ENCODE measurements at regions not wholly inside any gene's neighbourhood (a gene's known extent, or its start where the extent isn't known, plus 50 kb on each side); places are given as distances from the start of the nearest gene placed in this dataset.
"Not testable (repeated sequence)": the region's sequence is repeated elsewhere in the genome, so short reads cannot be mapped to it uniquely, and the experiment has no call there.

DNA sequence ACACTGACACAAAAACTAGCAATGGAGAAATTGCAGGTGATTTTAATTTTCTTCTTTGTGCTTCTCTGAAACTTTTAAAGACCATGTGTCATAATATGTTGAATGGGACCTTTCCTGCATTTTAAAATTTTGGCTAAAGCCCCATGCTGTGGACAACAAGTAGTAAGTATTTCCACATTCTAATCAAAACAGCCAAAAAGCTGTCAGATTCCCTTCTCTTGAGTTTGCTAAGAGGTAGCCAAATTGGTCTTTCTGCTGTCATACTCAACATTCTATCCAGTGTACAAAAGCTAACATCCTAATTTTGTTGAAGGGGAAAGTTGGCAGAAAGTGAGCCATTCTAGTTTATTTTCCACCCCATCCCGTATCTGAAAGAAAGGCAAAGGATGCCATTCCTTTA, 447.6 kb downstream of the TFEC start:
- H3K9me3 ChIP-seq (ENCODE audit: control insufficient read depth, insufficient read depth, low read length) = no peaks in the 10 kb centered on the region
- H3K36me3 ChIP-seq (ENCODE audit: control insufficient read depth, insufficient read depth, low read length) = no peaks in the 10 kb centered on the region
- H3K4me3 ChIP-seq (ENCODE audit: low read depth, low read length) = no peak overlapping the region
- H3K27me3 ChIP-seq (ENCODE audit: control insufficient read depth, insufficient read depth, low read length) = no peaks in the 10 kb centered on the region
- no peak overlapping the region for H3K9ac ChIP-seq (ENCODE audit: low read depth, low read length)
- H3K4me1 ChIP-seq (ENCODE audit: control insufficient read depth, insufficient read depth, low read length) = no peaks in the 10 kb centered on the region

DNA sequence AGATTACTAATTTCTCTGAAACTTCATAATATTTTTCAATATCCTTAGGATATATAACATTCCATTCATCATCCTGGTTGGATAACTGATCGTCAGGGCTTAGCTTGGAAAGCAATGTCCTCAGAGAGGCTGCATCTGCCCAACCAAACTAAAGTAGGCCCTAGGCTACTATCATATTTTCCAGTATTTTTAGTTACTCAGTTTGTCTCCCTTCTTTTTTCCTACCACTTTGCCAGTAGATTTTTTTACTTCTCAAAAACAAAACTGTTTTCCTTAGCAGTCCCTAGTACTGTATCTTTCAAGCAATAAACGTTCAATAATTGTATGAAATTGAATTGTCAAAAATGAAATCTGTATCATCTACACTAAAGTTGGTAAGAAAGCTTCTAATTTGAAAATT, 452.0 kb downstream of the TFEC start:
- no peaks in the 10 kb centered on the region for H3K4me1 ChIP-seq (ENCODE audit: control insufficient read depth, insufficient read depth, low read length)
- no peaks in the 10 kb centered on the region for H3K27me3 ChIP-seq (ENCODE audit: control insufficient read depth, insufficient read depth, low read length)
- H3K9ac ChIP-seq (ENCODE audit: low read depth, low read length) = no peak overlapping the region
- H3K4me3 ChIP-seq (ENCODE audit: low read depth, low read length) = no peak overlapping the region
- no peaks in the 10 kb centered on the region for H3K9me3 ChIP-seq (ENCODE audit: control insufficient read depth, insufficient read depth, low read length)
- no peaks in the 10 kb centered on the region for H3K36me3 ChIP-seq (ENCODE audit: control insufficient read depth, insufficient read depth, low read length)

DNA sequence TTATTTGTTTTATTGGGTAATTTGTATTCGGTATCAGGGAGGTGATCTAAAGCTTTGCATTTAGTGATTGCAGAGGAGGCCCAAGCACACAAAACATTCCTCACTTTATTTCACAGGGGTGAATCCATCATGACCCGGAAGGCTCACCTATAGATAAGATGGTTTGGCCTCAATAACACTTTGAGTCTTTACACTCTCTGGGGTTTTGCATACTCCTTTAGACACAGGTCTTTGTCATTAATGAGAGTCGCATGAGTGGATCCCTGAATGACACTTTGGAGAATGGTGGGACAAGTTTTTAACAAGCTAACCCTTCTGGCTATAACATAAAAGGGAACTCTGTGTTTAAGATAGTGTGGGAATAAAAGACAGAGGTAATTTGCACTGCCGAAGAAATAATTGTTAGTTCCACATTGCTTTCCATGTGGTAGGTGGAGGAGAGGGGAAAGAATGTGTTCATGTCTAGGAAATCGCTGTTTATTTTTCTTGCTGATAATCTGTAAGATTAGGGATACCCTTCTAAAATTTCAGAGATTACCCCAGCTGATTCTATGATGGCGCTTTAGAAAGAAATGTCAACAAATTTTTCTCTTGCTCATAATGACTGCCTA, 455.8 kb downstream of the TFEC start:
- no peaks in the 10 kb centered on the region for H3K4me1 ChIP-seq (ENCODE audit: control insufficient read depth, insufficient read depth, low read length)
- no peaks in the 10 kb centered on the region for H3K36me3 ChIP-seq (ENCODE audit: control insufficient read depth, insufficient read depth, low read length)
- H3K9ac ChIP-seq (ENCODE audit: low read depth, low read length) = no peak overlapping the region
- no peak overlapping the region for H3K4me3 ChIP-seq (ENCODE audit: low read depth, low read length)
- H3K27me3 ChIP-seq (ENCODE audit: control insufficient read depth, insufficient read depth, low read length) = no peaks in the 10 kb centered on the region
- no peaks in the 10 kb centered on the region for H3K9me3 ChIP-seq (ENCODE audit: control insufficient read depth, insufficient read depth, low read length)

DNA sequence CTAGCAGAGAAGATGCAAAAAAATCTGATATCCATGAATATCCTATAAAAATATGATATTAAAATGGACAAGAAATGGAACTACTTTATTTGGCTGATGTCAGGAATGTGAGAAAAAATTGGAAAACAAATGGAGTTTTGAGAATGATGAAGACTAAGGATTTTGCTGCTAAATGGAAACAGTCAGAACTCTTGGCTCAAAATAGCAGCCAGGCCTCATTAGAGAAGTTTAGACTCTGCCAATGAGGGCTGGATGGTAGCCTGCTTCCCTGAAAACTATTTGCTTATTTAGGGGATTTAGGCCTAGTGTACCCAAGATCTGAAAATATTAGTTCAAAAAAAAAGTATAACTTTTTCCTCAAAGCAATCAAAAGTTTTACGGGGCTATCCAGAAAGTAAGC, 458.5 kb downstream of the TFEC start:
- Histone ChIP-seq H3K36me3 (ENCODE audit: control insufficient read depth, insufficient read depth, low read length) (no peaks in the 10 kb centered on the region), H3K9ac (ENCODE audit: low read depth, low read length) (no peak overlapping the region), H3K4me3 (ENCODE audit: low read depth, low read length) (no peak overlapping the region)

DNA sequence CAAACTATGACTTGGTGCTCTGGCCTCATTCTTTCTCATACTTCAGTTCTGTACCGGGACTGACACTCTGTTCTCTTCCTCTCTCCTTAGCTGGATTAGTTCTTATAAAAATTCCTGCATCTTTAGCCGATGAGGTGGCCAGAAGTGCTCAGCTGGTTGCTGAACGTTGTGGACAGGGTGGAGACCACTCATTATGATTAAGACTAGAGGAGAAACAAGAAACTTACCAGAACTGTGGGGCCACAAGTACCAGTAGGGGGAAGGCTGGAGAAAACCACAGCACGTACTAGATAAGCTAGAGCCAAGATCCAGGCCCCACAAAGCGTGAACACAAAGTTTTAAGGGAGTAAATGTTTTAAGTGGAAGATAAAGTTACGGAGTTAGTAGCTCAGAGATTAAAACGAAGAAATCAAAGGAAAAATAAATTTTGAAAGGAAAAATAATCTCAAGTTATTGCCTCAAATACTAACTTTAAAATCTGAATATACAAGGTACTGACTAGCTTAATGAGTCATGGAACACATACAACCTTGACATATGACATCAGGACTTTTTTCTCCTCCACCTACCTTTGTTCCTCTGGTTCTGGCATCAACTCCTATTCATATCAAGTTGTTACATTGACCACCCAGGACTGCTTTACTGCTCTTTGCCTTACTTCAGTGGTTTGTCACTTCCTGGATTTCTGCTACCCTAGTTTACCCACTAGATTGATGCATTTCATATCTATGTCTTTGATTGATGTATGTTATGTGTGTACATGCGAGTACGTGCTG, 469.0 kb downstream of the TFEC start:
- H3K36me3 ChIP-seq (ENCODE audit: control insufficient read depth, insufficient read depth, low read length) = no peaks in the 10 kb centered on the region
- no peaks in the 10 kb centered on the region for H3K4me1 ChIP-seq (ENCODE audit: control insufficient read depth, insufficient read depth, low read length)
- no peak overlapping the region for H3K4me3 ChIP-seq (ENCODE audit: low read depth, low read length)
- H3K9ac ChIP-seq (ENCODE audit: low read depth, low read length) = no peak overlapping the region
- H3K27me3 ChIP-seq (ENCODE audit: control insufficient read depth, insufficient read depth, low read length) = no peaks in the 10 kb centered on the region
- no peaks in the 10 kb centered on the region for H3K9me3 ChIP-seq (ENCODE audit: control insufficient read depth, insufficient read depth, low read length)

More for the DNA sequence above, 458.5 kb downstream of the TFEC start:
- no peaks in the 10 kb centered on the region for H3K27me3 ChIP-seq (ENCODE audit: control insufficient read depth, insufficient read depth, low read length)
- no peaks in the 10 kb centered on the region for H3K4me1 ChIP-seq (ENCODE audit: control insufficient read depth, insufficient read depth, low read length)
- no peaks in the 10 kb centered on the region for H3K9me3 ChIP-seq (ENCODE audit: control insufficient read depth, insufficient read depth, low read length)

GRCh38 chr7:115559877-115560276, 470.7 kb downstream of the TFEC start:
- no peak overlapping the region for H3K4me3 ChIP-seq (ENCODE audit: low read depth, low read length)
- no peaks in the 10 kb centered on the region for H3K4me1 ChIP-seq (ENCODE audit: control insufficient read depth, insufficient read depth, low read length)
- H3K27me3 ChIP-seq (ENCODE audit: control insufficient read depth, insufficient read depth, low read length) = no peaks in the 10 kb centered on the region
- no peaks in the 10 kb centered on the region for H3K9me3 ChIP-seq (ENCODE audit: control insufficient read depth, insufficient read depth, low read length)
- no peaks in the 10 kb centered on the region for H3K36me3 ChIP-seq (ENCODE audit: control insufficient read depth, insufficient read depth, low read length)
- H3K9ac ChIP-seq (ENCODE audit: low read depth, low read length) = no peak overlapping the region

- Histone ChIP-seq H3K9me3 (ENCODE audit: control insufficient read depth, insufficient read depth, low read length) (no peaks in the 10 kb centered on the region), H3K27me3 (ENCODE audit: control insufficient read depth, insufficient read depth, low read length) (no peaks in the 10 kb centered on the region), H3K4me1 (ENCODE audit: control insufficient read depth, insufficient read depth, low read length) (no peaks in the 10 kb centered on the region), H3K9ac (ENCODE audit: low read depth, low read length) (no peak overlapping the region), H3K4me3 (ENCODE audit: low read depth, low read length) (no peak overlapping the region), H3K36me3 (ENCODE audit: control insufficient read depth, insufficient read depth, low read length) (no peaks in the 10 kb centered on the region)
Observed at GRCh38 chr7:115558161-115558560, 472.4 kb downstream of the TFEC start.

GRCh38 chr7:115557296-115557695, 473.3 kb downstream of the TFEC start:
- not testable (repeated sequence) for H3K27me3 ChIP-seq (ENCODE audit: control insufficient read depth, insufficient read depth, low read length); H3K4me1 ChIP-seq (ENCODE audit: control insufficient read depth, insufficient read depth, low read length); H3K9ac ChIP-seq (ENCODE audit: low read depth, low read length); H3K36me3 ChIP-seq (ENCODE audit: control insufficient read depth, insufficient read depth, low read length); H3K4me3 ChIP-seq (ENCODE audit: low read depth, low read length); H3K9me3 ChIP-seq (ENCODE audit: control insufficient read depth, insufficient read depth, low read length)

- no peaks in the 10 kb centered on the region for H3K4me1 ChIP-seq (ENCODE audit: control insufficient read depth, insufficient read depth, low read length)
- H3K9ac ChIP-seq (ENCODE audit: low read depth, low read length) = no peak overlapping the region
- no peak overlapping the region for H3K4me3 ChIP-seq (ENCODE audit: low read depth, low read length)
- no peaks in the 10 kb centered on the region for H3K36me3 ChIP-seq (ENCODE audit: control insufficient read depth, insufficient read depth, low read length)
- no peaks in the 10 kb centered on the region for H3K9me3 ChIP-seq (ENCODE audit: control insufficient read depth, insufficient read depth, low read length)
- no peaks in the 10 kb centered on the region for H3K27me3 ChIP-seq (ENCODE audit: control insufficient read depth, insufficient read depth, low read length)
Observed at GRCh38 chr7:115552766-115553165, 477.8 kb downstream of the TFEC start.

GRCh38 chr7:115549910-115550309, 480.7 kb downstream of the TFEC start:
- Histone ChIP-seq H3K9ac (ENCODE audit: low read depth, low read length) (no peak overlapping the region), H3K4me3 (ENCODE audit: low read depth, low read length) (no peak overlapping the region), H3K9me3 (ENCODE audit: control insufficient read depth, insufficient read depth, low read length) (no peaks in the 10 kb centered on the region), H3K4me1 (ENCODE audit: control insufficient read depth, insufficient read depth, low read length) (no peaks in the 10 kb centered on the region), H3K36me3 (ENCODE audit: control insufficient read depth, insufficient read depth, low read length) (no peaks in the 10 kb centered on the region), H3K27me3 (ENCODE audit: control insufficient read depth, insufficient read depth, low read length) (no peaks in the 10 kb centered on the region)

GRCh38 chr7:115548756-115549155, 481.8 kb downstream of the TFEC start:
- Histone ChIP-seq H3K36me3 (ENCODE audit: control insufficient read depth, insufficient read depth, low read length) (no peaks in the 10 kb centered on the region), H3K4me1 (ENCODE audit: control insufficient read depth, insufficient read depth, low read length) (no peaks in the 10 kb centered on the region), H3K4me3 (ENCODE audit: low read depth, low read length) (no peak overlapping the region), H3K27me3 (ENCODE audit: control insufficient read depth, insufficient read depth, low read length) (no peaks in the 10 kb centered on the region), H3K9ac (ENCODE audit: low read depth, low read length) (no peak overlapping the region), H3K9me3 (ENCODE audit: control insufficient read depth, insufficient read depth, low read length) (no peaks in the 10 kb centered on the region)

GRCh38 chr7:115546790-115547189, 483.8 kb downstream of the TFEC start:
- Histone ChIP-seq H3K4me1 (ENCODE audit: control insufficient read depth, insufficient read depth, low read length) (no peaks in the 10 kb centered on the region), H3K27me3 (ENCODE audit: control insufficient read depth, insufficient read depth, low read length) (no peaks in the 10 kb centered on the region), H3K9ac (ENCODE audit: low read depth, low read length) (no peak overlapping the region), H3K36me3 (ENCODE audit: control insufficient read depth, insufficient read depth, low read length) (no peaks in the 10 kb centered on the region), H3K9me3 (ENCODE audit: control insufficient read depth, insufficient read depth, low read length) (no peaks in the 10 kb centered on the region), H3K4me3 (ENCODE audit: low read depth, low read length) (no peak overlapping the region)

Measured in iPS-15b (cell line).